ENCODE measurements at regions not wholly inside any gene's neighbourhood (a gene's known extent, or its start where the extent isn't known, plus 50 kb on each side); places are given as distances from the start of the nearest gene placed in this dataset.
A peak's percentile ranks its signal among the peaks of the same experiment; 100 is the strongest.

DNA sequence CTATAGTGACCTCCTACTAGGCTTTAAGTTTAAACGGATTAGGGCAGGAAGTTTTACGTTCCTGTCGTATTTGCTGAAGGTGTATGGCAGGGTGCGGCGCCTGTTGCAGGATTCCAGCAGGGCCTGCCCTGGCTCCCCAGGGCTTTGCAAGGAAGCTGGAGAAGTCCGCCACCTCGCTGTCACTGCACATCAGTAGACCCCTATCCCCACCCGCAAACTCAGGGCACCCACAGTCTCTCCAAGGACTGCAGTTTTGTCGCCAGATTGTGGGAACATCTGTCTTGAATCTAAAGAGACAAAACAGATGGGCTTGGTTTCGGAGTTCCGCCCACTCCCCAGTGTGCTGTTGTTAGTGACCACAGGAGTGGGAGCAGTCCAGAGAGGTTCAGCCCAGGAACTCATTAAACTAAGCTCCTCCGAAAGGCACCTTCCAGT is 110.8 kb downstream of the CDC7 start:
- peaks cover 2% of the 10 kb centered on the region for H3K4me1 Mint-ChIP-seq (ENCODE audit: low read depth)
- no peaks in the 10 kb centered on the region for H3K36me3 Mint-ChIP-seq (ENCODE audit: insufficient read depth)
- DNase-seq (ENCODE audit: low spot score, unreplicated experiment) = peak; percentile 12
- TF ChIP-seq, protein P1, sequence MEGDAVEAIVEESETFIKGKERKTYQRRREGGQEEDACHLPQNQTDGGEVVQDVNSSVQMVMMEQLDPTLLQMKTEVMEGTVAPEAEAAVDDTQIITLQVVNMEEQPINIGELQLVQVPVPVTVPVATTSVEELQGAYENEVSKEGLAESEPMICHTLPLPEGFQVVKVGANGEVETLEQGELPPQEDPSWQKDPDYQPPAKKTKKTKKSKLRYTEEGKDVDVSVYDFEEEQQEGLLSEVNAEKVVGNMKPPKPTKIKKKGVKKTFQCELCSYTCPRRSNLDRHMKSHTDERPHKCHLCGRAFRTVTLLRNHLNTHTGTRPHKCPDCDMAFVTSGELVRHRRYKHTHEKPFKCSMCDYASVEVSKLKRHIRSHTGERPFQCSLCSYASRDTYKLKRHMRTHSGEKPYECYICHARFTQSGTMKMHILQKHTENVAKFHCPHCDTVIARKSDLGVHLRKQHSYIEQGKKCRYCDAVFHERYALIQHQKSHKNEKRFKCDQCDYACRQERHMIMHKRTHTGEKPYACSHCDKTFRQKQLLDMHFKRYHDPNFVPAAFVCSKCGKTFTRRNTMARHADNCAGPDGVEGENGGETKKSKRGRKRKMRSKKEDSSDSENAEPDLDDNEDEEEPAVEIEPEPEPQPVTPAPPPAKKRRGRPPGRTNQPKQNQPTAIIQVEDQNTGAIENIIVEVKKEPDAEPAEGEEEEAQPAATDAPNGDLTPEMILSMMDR (IDR thresholded peaks at IDR 0.05; ENCODE audit: unreplicated experiment) = no peak
- no peaks in the 10 kb centered on the region for H3K27me3 Mint-ChIP-seq
- H3K27ac Mint-ChIP-seq = no peak overlapping the region
- H3K9me3 Mint-ChIP-seq (ENCODE audit: low read depth) = peaks cover 7% of the 10 kb centered on the region
- no peak overlapping the region for H3K4me3 Mint-ChIP-seq (ENCODE audit: low read depth)

DNA sequence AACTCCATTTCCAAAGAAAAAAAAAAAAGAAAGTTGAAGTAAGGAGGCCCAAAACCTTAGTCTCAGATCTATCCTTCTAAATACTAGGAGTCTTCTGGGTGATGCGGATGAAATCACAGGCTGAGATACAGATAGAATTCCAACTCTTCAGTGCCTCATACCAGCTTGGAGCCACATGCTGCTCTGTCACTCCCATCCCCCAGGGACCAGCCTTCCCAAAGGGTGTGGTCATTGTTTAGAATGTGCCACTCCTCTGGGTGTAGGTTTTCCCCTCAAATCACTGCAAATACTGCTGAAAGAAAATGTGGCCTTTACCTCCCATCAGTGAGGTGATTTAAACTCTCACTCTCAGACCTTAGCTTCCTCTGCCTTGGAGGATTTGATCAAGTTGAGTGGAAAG is 112.9 kb downstream of the CDC7 start:
- Mint-ChIP-seq H3K27me3 (peaks cover 3% of the 10 kb centered on the region), H3K4me1 (ENCODE audit: low read depth) (peaks cover 2% of the 10 kb centered on the region), H3K36me3 (ENCODE audit: insufficient read depth) (no peaks in the 10 kb centered on the region), H3K4me3 (ENCODE audit: low read depth) (no peak overlapping the region), H3K9me3 (ENCODE audit: low read depth) (no peaks in the 10 kb centered on the region), H3K27ac (no peak overlapping the region)
- TF ChIP-seq, protein P1 (IDR thresholded peaks at IDR 0.05; ENCODE audit: unreplicated experiment) = no peak
- DNase-seq (ENCODE audit: low spot score, unreplicated experiment) = no peak

DNA sequence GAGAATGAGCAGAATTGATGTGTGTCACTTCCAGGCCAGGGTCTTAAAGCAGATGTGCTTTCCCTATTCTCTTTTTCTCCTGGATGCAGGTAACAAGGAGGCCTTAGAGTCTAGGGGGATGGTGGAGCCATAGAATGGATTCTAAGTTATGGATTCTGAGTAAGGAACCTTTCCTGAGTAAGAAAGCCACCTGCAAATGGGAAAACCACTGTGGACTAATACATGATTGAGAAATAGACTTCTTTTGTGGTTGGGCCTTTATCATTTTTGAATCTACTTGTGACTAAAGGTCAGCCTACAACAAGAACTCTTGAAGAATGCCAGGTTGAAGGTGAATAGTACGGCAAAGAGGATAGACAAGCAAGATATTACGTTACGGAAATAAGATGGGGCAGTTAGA is 116.1 kb downstream of the CDC7 start:
- no peak overlapping the region for H3K27ac Mint-ChIP-seq
- H3K4me1 Mint-ChIP-seq (ENCODE audit: low read depth) = no peaks in the 10 kb centered on the region
- TF ChIP-seq, protein P1 (IDR thresholded peaks at IDR 0.05; ENCODE audit: unreplicated experiment) = no peak
- no peaks in the 10 kb centered on the region for H3K36me3 Mint-ChIP-seq (ENCODE audit: insufficient read depth)
- no peak for DNase-seq (ENCODE audit: low spot score, unreplicated experiment)
- no peak overlapping the region for H3K4me3 Mint-ChIP-seq (ENCODE audit: low read depth)
- no peaks in the 10 kb centered on the region for H3K9me3 Mint-ChIP-seq (ENCODE audit: low read depth)
- H3K27me3 Mint-ChIP-seq = peaks cover 3% of the 10 kb centered on the region

DNA sequence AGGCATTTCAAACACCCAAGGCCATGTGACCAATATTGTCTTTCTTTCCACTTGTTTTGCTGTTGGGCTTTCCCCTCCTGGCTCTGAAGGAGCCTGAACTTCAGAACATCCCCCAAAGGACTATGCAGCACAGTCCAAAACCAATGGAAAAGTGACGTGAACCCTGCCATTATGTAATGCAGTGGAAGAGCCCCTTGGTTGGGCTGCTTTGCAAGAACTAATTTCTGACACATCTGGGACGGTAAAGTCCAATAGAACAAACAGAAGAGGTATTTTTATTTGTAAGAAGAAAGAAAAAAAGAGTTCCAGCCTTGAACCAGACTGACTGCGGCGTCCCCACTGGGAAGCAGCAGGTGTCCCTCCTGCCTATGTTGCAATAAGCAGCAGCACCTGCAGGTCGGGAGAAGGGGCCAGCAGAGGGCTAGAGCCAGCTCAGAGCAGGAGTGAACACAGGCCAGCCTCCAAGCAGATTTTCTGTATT is 116.7 kb downstream of the CDC7 start:
- Mint-ChIP-seq H3K36me3 (ENCODE audit: insufficient read depth) (no peaks in the 10 kb centered on the region), H3K4me1 (ENCODE audit: low read depth) (no peaks in the 10 kb centered on the region), H3K27me3 (peaks cover 3% of the 10 kb centered on the region), H3K9me3 (ENCODE audit: low read depth) (no peaks in the 10 kb centered on the region), H3K27ac (no peak overlapping the region), H3K4me3 (ENCODE audit: low read depth) (no peak overlapping the region)
- peak; percentile 33 for DNase-seq (ENCODE audit: low spot score, unreplicated experiment)
- TF ChIP-seq, protein P1 (IDR thresholded peaks at IDR 0.05; ENCODE audit: unreplicated experiment) = peak; percentile 54

DNA sequence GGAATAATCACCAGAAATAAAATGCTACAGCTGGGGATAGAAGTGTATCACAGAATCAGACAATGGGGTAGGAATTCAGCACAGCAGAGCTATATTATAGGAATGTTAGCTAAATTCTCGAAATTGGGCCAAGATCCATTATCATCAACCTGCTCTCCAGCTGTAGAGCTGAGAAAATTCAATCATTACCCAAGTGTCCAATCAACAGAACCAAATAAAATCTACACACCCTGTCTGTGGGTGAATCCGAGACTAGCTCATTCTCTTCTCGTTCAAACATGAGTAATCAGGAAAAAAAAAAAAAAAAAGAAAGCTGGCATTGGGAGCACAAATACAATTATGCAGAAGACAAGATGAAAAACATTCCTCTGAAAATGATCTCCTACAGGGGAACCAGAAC is 119.2 kb downstream of the CDC7 start:
- Mint-ChIP-seq H3K27ac (no peak overlapping the region), H3K9me3 (ENCODE audit: low read depth) (peaks cover 5% of the 10 kb centered on the region), H3K36me3 (ENCODE audit: insufficient read depth) (no peaks in the 10 kb centered on the region), H3K27me3 (peaks cover 3% of the 10 kb centered on the region), H3K4me3 (ENCODE audit: low read depth) (no peak overlapping the region), H3K4me1 (ENCODE audit: low read depth) (no peaks in the 10 kb centered on the region)
- TF ChIP-seq, protein P1 (IDR thresholded peaks at IDR 0.05; ENCODE audit: unreplicated experiment) = no peak
- no peak for DNase-seq (ENCODE audit: low spot score, unreplicated experiment)

Measured in progenitor cell of endocrine pancreas (in vitro differentiated cells).